Stimulated activated CD8-positive, alpha-beta memory T cell treated with anti-CD3 and anti-CD28 coated beads, Interleukin-4, amount 100 ng/mL, for 1 hour (primary cell): ENCODE measurements at regions not wholly inside any gene's neighbourhood (a gene's known extent, or its start where the extent isn't known, plus 50 kb on each side); places are given as distances from the start of the nearest gene placed in this dataset.

Experiments used
- DNase-seq, 2 donors: peaks; one replicate each; pipeline ENCODE4 v3.0.0-alpha.2; 2020; ENCODE audit warnings: low read depth in 2 of 2, low spot score in 1 of 2

DNA sequence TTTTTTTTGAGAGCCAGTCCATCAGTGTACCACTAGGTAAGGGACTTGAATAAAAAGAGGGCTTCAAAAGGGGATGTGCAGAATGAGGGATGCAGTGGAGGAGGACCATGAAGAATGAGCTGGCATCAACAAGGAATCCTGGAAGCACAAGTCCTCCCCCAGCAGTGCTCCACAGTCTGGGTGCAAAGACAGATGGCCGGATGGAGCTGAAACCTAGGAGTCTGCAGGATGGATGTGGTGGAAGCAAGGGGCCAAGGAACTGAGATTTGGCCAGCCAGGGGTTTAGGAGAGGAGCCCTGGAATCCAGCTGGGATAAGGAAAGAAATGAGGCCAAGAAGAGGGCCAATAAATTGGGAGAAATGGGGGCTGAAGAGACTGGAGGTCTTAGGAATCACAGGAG lies 51.8 kb upstream of the RAB6C start:
- DNase-seq = no peak

DNA sequence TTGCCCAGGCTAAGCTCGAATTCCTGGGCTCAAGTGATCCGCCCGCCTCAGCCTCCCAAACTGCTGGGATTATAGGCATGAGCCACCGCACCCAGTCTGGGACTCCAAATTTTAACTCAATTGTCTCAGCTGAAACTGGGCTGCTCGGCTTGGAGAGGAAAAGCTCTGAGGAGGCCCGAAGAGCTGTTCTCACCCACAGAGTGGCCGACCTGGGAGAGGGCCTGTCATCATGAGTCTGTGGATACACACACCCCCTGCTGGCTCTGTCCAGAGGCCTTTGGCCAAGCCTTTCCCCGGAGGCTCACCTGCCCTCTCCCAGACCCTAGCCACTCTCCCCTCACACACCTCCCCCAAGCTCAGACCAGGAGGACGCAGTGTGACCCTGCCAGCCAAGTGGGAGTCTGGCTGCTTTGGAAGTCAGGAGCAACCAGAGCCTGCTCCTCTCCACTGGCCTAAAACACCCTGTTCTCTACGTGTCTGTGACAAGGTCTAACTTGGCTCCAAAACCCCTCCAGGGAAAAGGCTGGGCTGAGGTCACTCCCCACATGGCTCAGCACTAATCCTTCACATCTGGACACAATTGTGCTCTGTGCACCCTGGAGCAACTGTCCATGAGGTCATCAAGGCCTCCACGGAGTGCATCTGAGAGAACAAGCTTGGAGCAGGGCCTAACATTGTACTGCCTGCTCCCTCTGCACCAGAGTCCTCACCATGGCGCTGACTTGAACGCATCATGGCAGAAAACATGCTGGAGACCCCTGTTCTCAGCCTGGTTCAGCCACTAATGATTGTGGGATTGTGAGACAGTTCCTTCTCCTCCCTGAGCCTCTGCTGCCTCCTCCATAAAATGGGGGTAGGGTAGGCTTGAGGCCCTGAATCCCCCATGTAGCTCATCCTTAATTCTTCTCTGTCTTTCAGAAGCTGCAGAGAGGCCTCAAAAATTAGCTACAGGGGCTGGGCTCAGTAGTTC lies 49.9 kb upstream of the RAB6C start:
- no peak for DNase-seq
